Endothelial cell (in vitro differentiated cells): ENCODE measurements at regions not wholly inside any gene's neighbourhood (a gene's known extent, or its start where the extent isn't known, plus 50 kb on each side); places are given as distances from the start of the nearest gene placed in this dataset.

Source experiments
- DNase-seq: peaks from one replicate; pipeline ENCODE4 v3.0.0; 2021; ENCODE audit warnings: low spot score
- H3K27ac Mint-ChIP-seq: one replicate; pipeline ENCODE4 v1.8.0; 2021; ENCODE audit warnings: mixed read lengths, inconsistent platforms; ENCODE audit not compliant: unreplicated experiment
- H3K27me3 Mint-ChIP-seq: one replicate; pipeline ENCODE4 v1.8.0; 2021; ENCODE audit warnings: mild to moderate bottlenecking, moderate library complexity, mixed read lengths, inconsistent platforms; ENCODE audit not compliant: unreplicated experiment
- H3K36me3 Mint-ChIP-seq: one replicate; pipeline ENCODE4 v1.8.0; 2021; ENCODE audit warnings: mild to moderate bottlenecking, low read depth, mixed read lengths, inconsistent platforms; ENCODE audit not compliant: unreplicated experiment
- H3K4me1 Mint-ChIP-seq: one replicate; pipeline ENCODE4 v1.8.0; 2021; ENCODE audit warnings: mild to moderate bottlenecking, mixed read lengths, inconsistent platforms; ENCODE audit not compliant: unreplicated experiment
- H3K4me3 Mint-ChIP-seq: one replicate; pipeline ENCODE4 v1.8.0; 2021; ENCODE audit warnings: mild to moderate bottlenecking, mixed read lengths, inconsistent platforms; ENCODE audit not compliant: unreplicated experiment
- H3K9me3 Mint-ChIP-seq: one replicate; pipeline ENCODE4 v1.8.0; 2021; ENCODE audit warnings: mixed read lengths, inconsistent platforms; ENCODE audit not compliant: unreplicated experiment
- TF ChIP-seq, protein P1 (sequence below): fragments of 200-600 bp; sonication (generic); IDR thresholded peaks from one replicate; pipeline ENCODE4 v1.5.0; 2021; ENCODE audit warnings: antibody characterized with exemption; ENCODE audit not compliant: unreplicated experiment

GRCh38 chr15:39156166-39156565 lies 424.7 kb upstream of the THBS1 start:
- no peaks in the 10 kb centered on the region for H3K36me3 Mint-ChIP-seq
- no peak for DNase-seq
- H3K4me3 Mint-ChIP-seq, result no peak overlapping the region
- H3K4me1 Mint-ChIP-seq, result no peaks in the 10 kb centered on the region
- H3K27ac Mint-ChIP-seq, result no peak overlapping the region
- H3K27me3 Mint-ChIP-seq, result peaks cover 2% of the 10 kb centered on the region
- TF ChIP-seq, protein P1, sequence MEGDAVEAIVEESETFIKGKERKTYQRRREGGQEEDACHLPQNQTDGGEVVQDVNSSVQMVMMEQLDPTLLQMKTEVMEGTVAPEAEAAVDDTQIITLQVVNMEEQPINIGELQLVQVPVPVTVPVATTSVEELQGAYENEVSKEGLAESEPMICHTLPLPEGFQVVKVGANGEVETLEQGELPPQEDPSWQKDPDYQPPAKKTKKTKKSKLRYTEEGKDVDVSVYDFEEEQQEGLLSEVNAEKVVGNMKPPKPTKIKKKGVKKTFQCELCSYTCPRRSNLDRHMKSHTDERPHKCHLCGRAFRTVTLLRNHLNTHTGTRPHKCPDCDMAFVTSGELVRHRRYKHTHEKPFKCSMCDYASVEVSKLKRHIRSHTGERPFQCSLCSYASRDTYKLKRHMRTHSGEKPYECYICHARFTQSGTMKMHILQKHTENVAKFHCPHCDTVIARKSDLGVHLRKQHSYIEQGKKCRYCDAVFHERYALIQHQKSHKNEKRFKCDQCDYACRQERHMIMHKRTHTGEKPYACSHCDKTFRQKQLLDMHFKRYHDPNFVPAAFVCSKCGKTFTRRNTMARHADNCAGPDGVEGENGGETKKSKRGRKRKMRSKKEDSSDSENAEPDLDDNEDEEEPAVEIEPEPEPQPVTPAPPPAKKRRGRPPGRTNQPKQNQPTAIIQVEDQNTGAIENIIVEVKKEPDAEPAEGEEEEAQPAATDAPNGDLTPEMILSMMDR, result no peak
- H3K9me3 Mint-ChIP-seq, result no peaks in the 10 kb centered on the region

- TF ChIP-seq, protein P1, result no peak
- no peaks in the 10 kb centered on the region for H3K9me3 Mint-ChIP-seq
- no peak overlapping the region for H3K4me3 Mint-ChIP-seq
- no peaks in the 10 kb centered on the region for H3K4me1 Mint-ChIP-seq
- DNase-seq, result no peak
- H3K27ac Mint-ChIP-seq, result no peak overlapping the region
- H3K36me3 Mint-ChIP-seq, result no peaks in the 10 kb centered on the region
- H3K27me3 Mint-ChIP-seq, result peaks cover 2% of the 10 kb centered on the region
These were observed 424.1 kb upstream of the THBS1 start for GRCh38 chr15:39156646-39157250.

GRCh38 chr15:39157882-39158281 lies 423.0 kb upstream of the THBS1 start:
- Mint-ChIP-seq H3K27ac (no peak overlapping the region), H3K9me3 (no peaks in the 10 kb centered on the region), H3K4me3 (no peak overlapping the region), H3K27me3 (peaks cover 2% of the 10 kb centered on the region), H3K36me3 (no peaks in the 10 kb centered on the region), H3K4me1 (no peaks in the 10 kb centered on the region)
- TF ChIP-seq, protein P1, result no peak
- DNase-seq, result no peak

DNA sequence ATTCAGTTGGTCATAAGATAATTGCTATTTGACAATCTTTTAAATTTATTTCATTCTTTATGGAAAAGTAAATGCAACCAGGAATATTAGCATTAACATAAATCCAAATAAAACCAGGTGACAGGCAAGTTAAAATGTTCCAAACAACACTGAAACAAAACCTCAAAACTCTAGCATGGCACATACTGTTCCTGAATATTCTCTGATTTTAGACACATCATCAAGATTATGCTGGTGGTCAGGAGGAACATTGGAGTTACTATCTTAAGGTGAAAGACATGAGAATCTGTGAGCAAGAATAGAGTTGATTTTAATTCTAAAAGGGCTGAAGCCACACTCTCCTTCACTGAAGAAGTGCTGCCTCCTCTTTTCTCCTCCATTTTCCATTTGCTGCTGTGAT lies 421.0 kb upstream of the THBS1 start:
- H3K4me1 Mint-ChIP-seq, result no peaks in the 10 kb centered on the region
- DNase-seq, result no peak
- peaks cover 1% of the 10 kb centered on the region for H3K27me3 Mint-ChIP-seq
- no peak overlapping the region for H3K27ac Mint-ChIP-seq
- H3K4me3 Mint-ChIP-seq, result no peak overlapping the region
- no peaks in the 10 kb centered on the region for H3K9me3 Mint-ChIP-seq
- no peaks in the 10 kb centered on the region for H3K36me3 Mint-ChIP-seq
- TF ChIP-seq, protein P1, result no peak

- no peaks in the 10 kb centered on the region for H3K36me3 Mint-ChIP-seq
- TF ChIP-seq, protein P1, result no peak
- DNase-seq, result no peak
- no peaks in the 10 kb centered on the region for H3K9me3 Mint-ChIP-seq
- H3K27ac Mint-ChIP-seq, result no peak overlapping the region
- H3K4me3 Mint-ChIP-seq, result no peak overlapping the region
- H3K4me1 Mint-ChIP-seq, result no peaks in the 10 kb centered on the region
- H3K27me3 Mint-ChIP-seq, result peaks cover 1% of the 10 kb centered on the region
These were observed 419.8 kb upstream of the THBS1 start for GRCh38 chr15:39161096-39161495.
